ENCODE measurements at regions not wholly inside any gene's neighbourhood (a gene's known extent, or its start where the extent isn't known, plus 50 kb on each side); places are given as distances from the start of the nearest gene placed in this dataset.

DNA sequence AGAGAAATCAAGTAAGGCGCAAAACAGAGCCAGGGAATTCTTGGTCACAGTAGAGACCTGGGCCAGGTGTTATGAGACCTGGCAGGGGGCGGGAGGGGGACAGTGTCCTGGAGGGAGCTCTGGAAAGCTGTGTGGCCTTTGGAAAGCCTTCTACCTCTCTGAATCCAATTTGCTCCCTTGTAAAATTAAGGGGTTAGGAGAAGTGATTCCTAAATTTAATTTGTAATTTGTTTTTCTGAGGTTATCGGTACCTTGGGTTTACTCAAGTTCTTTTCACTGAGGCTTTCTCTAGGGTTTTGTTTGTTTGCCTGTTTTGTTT, 920.8 kb downstream of the TYW1 start:
- H2BK5ac ChIP-seq (ENCODE audit: low read depth, low read length): no peak overlapping the region
- 33% methylated on average over 3 of the region's 3 CpGs; no CpG with 5 or more reads in 1 of the 2 experiments for WGBS, 2 experiments (ENCODE audit: extremely low coverage in 1 of 2, insufficient coverage in 1 of 2, insufficient read length in 1 of 2, insufficient replicate concordance in 2 of 2, low coverage in 1 of 2, low lambda C conversion rate in 2 of 2, missing lambda C conversion rate in 1 of 2)
- H4K20me1 ChIP-seq (replicated peaks in 1 of 2; ENCODE audit: control insufficient read depth in 1 of 2, insufficient read depth in 2 of 2, low read length in 2 of 2): no peaks in the 10 kb centered on the region
- no peak overlapping the region for H3K9ac ChIP-seq (replicated peaks in 1 of 4; ENCODE audit: extremely low read depth in 1 of 4, low read depth in 3 of 4, low read length in 3 of 4)
- no peak overlapping the region for H2BK15ac ChIP-seq (ENCODE audit: low read length)
- no peak overlapping the region for H3K4me3 ChIP-seq (ENCODE audit: extremely low read depth in 1 of 4, insufficient read depth in 2 of 4, low read depth in 3 of 4, low read length in 4 of 4)
- H2AFZ ChIP-seq (ENCODE audit: low read length): no peak overlapping the region
- ChIA-PET POLR2A (ENCODE audit: partially characterized antibody) (no interaction called here), CTCF (ENCODE audit: partially characterized antibody) (no interaction called here)
- H3K14ac ChIP-seq (ENCODE audit: insufficient read length): no peak overlapping the region
- no peak overlapping the region for H4K5ac ChIP-seq (ENCODE audit: insufficient read length, low read depth, low read length)
- peak overlapping the region; percentile 50 to 55; a peak in 3 of 4 replicates for H3K4me2 ChIP-seq (ENCODE audit: insufficient read depth in 1 of 2, low read depth in 2 of 2, low read length in 2 of 2)
- H3K27ac ChIP-seq (ENCODE audit: low read depth, low read length): no peak overlapping the region
- peak; percentile 47 to 49 for DNase-seq (ENCODE audit: low read depth in 1 of 2, low spot score in 2 of 2)
- no peak overlapping the region for H2BK120ac ChIP-seq (replicated peaks; ENCODE audit: low read depth, low read length)
- no peak overlapping the region for H2AK5ac ChIP-seq (ENCODE audit: low read depth, low read length)
- H3K27me3 ChIP-seq (replicated peaks in 1 of 4; ENCODE audit: control insufficient read depth in 3 of 4, extremely low read depth in 1 of 4, insufficient read depth in 3 of 4, low read length in 3 of 4): no peaks in the 10 kb centered on the region; a peak in 1 of 7 replicates
- no peaks in the 10 kb centered on the region for H3K23me2 ChIP-seq (ENCODE audit: low read depth, low read length)
- H3K79me1 ChIP-seq (ENCODE audit: low read depth, low read length): no peaks in the 10 kb centered on the region
- H2BK20ac ChIP-seq (ENCODE audit: low read length): no peak overlapping the region
- peaks cover 0 to 10% of the 10 kb centered on the region in 2 experiments; a peak in 1 of 4 replicates for H3K9me3 ChIP-seq (ENCODE audit: insufficient read depth in 2 of 2, low read depth in 1 of 2, low read length in 1 of 2)
- H3K4me1 ChIP-seq (replicated peaks in 1 of 4; ENCODE audit: control insufficient read depth in 3 of 4, insufficient read depth in 4 of 4, low read length in 3 of 4): peaks cover 0 to 5% (median 1%) of the 10 kb centered on the region in 4 experiments; a peak in 2 of 7 replicates
- no peak overlapping the region for H4K8ac ChIP-seq (ENCODE audit: extremely low read depth, insufficient read depth, low read length)
- no peaks in the 10 kb centered on the region for H3K36me3 ChIP-seq (ENCODE audit: control insufficient read depth in 2 of 4, insufficient read depth in 4 of 4, low read length in 3 of 4)
- no peak overlapping the region for H4K91ac ChIP-seq (replicated peaks; ENCODE audit: insufficient read length, low read length)
- no peak overlapping the region for H3K23ac ChIP-seq (ENCODE audit: insufficient read length)
- no peak overlapping the region for H3K4ac ChIP-seq (replicated peaks; ENCODE audit: insufficient read length, low read depth, low read length)
- no peak overlapping the region for H3K56ac ChIP-seq (replicated peaks; ENCODE audit: insufficient read length, low read depth, low read length)
- no peak overlapping the region for H3K18ac ChIP-seq (ENCODE audit: extremely low read depth, low read length)
- no peak overlapping the region for H2BK12ac ChIP-seq (ENCODE audit: low read depth, low read length)
- H3K79me2 ChIP-seq (ENCODE audit: control insufficient read depth in 1 of 2, insufficient read depth in 2 of 2, low read length in 2 of 2): no peaks in the 10 kb centered on the region
- no peak for FAIRE-seq
- TF ChIP-seq KDM1A (IDR thresholded peaks at IDR 0.05; ENCODE audit: borderline replicate concordance, low read length) (peak; percentile 96), SP4 (IDR thresholded peaks at IDR 0.05; ENCODE audit: low read length) (no peak), SIN3A (conservative IDR thresholded peaks at IDR 0.05 in 1 of 2, IDR thresholded peaks at IDR 0.05 in 1 of 2; ENCODE audit: low read depth in 1 of 2, low read length in 2 of 2) (no peak), RNF2 (IDR thresholded peaks at IDR 0.05; ENCODE audit: borderline replicate concordance, low read depth, low read length, missing control alignments, poor library complexity, severe bottlenecking) (no peak)

Data from H1 (cell line).